ENCODE measurements at regions not wholly inside any gene's neighbourhood (a gene's known extent, or its start where the extent isn't known, plus 50 kb on each side); places are given as distances from the start of the nearest gene placed in this dataset.

GRCh38 chrX:113274791-113275190, 434.2 kb upstream of the AMOT start:
- DNase-seq = no peak
- Histone ChIP-seq H3K27me3 (peaks cover 0 to 4% of the 10 kb centered on the region in 2 donors), H3K27ac (no peak overlapping the region), H3K36me3 (no peaks in the 10 kb centered on the region), H3K4me3 (no peak overlapping the region), H3K9me3 (no peaks in the 10 kb centered on the region), H3K4me1 (no peaks in the 10 kb centered on the region)
- ATAC-seq = no peak
- TF ChIP-seq CTCF (IDR thresholded peaks at IDR 0.05) = no peak
- intact Hi-C loops (cut with DNase I) = no loop called here

GRCh38 chrX:113274345-113274744, 433.7 kb upstream of the AMOT start:
- no peak for ATAC-seq
- no peak overlapping the region for H3K27ac ChIP-seq

GRCh38 chrX:113269203-113269602, 428.6 kb upstream of the AMOT start:
- no peak for TF ChIP-seq CTCF (IDR thresholded peaks at IDR 0.05)

More at GRCh38 chrX:113274345-113274744, 433.7 kb upstream of the AMOT start:
- TF ChIP-seq CTCF (IDR thresholded peaks at IDR 0.05) = no peak
- no peaks in the 10 kb centered on the region for H3K4me1 ChIP-seq
- no peaks in the 10 kb centered on the region for H3K36me3 ChIP-seq
- DNase-seq = no peak
- no peak overlapping the region for H3K4me3 ChIP-seq
- intact Hi-C loops (cut with DNase I) = no loop called here
- H3K27me3 ChIP-seq = peaks cover 0 to 9% of the 10 kb centered on the region in 2 donors
- no peaks in the 10 kb centered on the region for H3K9me3 ChIP-seq

GRCh38 chrX:113260474-113260873, 419.8 kb upstream of the AMOT start:
- intact Hi-C loops (cut with DNase I) = no loop called here
- no peak for TF ChIP-seq CTCF (IDR thresholded peaks at IDR 0.05)
- Histone ChIP-seq H3K9me3 (no peaks in the 10 kb centered on the region), H3K27me3 (peaks cover 0 to 2% of the 10 kb centered on the region in 2 donors), H3K27ac (no peak overlapping the region), H3K4me1 (no peaks in the 10 kb centered on the region), H3K36me3 (no peaks in the 10 kb centered on the region), H3K4me3 (no peak overlapping the region)
- ATAC-seq (no peak), DNase-seq (no peak)

More at GRCh38 chrX:113269203-113269602, 428.6 kb upstream of the AMOT start:
- peaks cover 0 to 17% of the 10 kb centered on the region in 2 donors for H3K27me3 ChIP-seq
- no peak overlapping the region for H3K27ac ChIP-seq
- no peaks in the 10 kb centered on the region for H3K9me3 ChIP-seq
- H3K4me1 ChIP-seq = no peaks in the 10 kb centered on the region
- DNase-seq (no peak), ATAC-seq (no peak)
- no peaks in the 10 kb centered on the region for H3K36me3 ChIP-seq
- H3K4me3 ChIP-seq = no peak overlapping the region
- intact Hi-C loops (cut with DNase I) = no loop called here

GRCh38 chrX:113222305-113222704, 381.7 kb upstream of the AMOT start:
- DNase-seq = no peak
- Histone ChIP-seq H3K9me3 (no peaks in the 10 kb centered on the region), H3K27me3 (no peaks in the 10 kb centered on the region), H3K27ac (no peak overlapping the region), H3K4me1 (no peaks in the 10 kb centered on the region), H3K4me3 (no peak overlapping the region), H3K36me3 (no peaks in the 10 kb centered on the region)
- intact Hi-C loops (cut with DNase I) = no loop called here
- no peak for ATAC-seq
- no peak for TF ChIP-seq CTCF (IDR thresholded peaks at IDR 0.05)

Data from left lung (tissue), 4 donors.